ENCODE measurements at regions not wholly inside any gene's neighbourhood (a gene's known extent, or its start where the extent isn't known, plus 50 kb on each side); places are given as distances from the start of the nearest gene placed in this dataset.
A peak's percentile ranks its signal among the peaks of the same experiment; 100 is the strongest.

GRCh38 chr18:8945514-8945913 lies 157.0 kb upstream of the NDUFV2 start:
- DNase-seq: no peak

- DNase-seq: no peak
Observed at GRCh38 chr18:8946066-8946838, 156.2 kb upstream of the NDUFV2 start.

- no peak for DNase-seq
Observed at GRCh38 chr18:8947566-8947965, 154.9 kb upstream of the NDUFV2 start.

- DNase-seq: no peak
Observed at GRCh38 chr18:8948011-8948410, 154.5 kb upstream of the NDUFV2 start.

- peak; percentile 48 for DNase-seq
Observed at GRCh38 chr18:8948471-8949149, 153.9 kb upstream of the NDUFV2 start.

GRCh38 chr18:8949206-8949605 lies 153.3 kb upstream of the NDUFV2 start:
- DNase-seq: no peak

- DNase-seq: no peak
Observed at GRCh38 chr18:8951491-8951890, 151.0 kb upstream of the NDUFV2 start.

- DNase-seq: no peak
Observed at GRCh38 chr18:8952174-8952573, 150.3 kb upstream of the NDUFV2 start.

GRCh38 chr18:8952769-8953760 lies 149.4 kb upstream of the NDUFV2 start:
- DNase-seq: no peak

- no peak for DNase-seq
Observed at GRCh38 chr18:8957731-8958130, 144.8 kb upstream of the NDUFV2 start.

- no peak for DNase-seq
Observed at GRCh38 chr18:8958660-8959059, 143.8 kb upstream of the NDUFV2 start.

GRCh38 chr18:8959551-8960135 lies 142.9 kb upstream of the NDUFV2 start:
- DNase-seq: no peak

GRCh38 chr18:8960740-8961657 lies 141.5 kb upstream of the NDUFV2 start:
- no peak for DNase-seq

- no peak for DNase-seq
Observed at GRCh38 chr18:8962192-8962779, 140.2 kb upstream of the NDUFV2 start.

GRCh38 chr18:8962855-8963635 lies 139.5 kb upstream of the NDUFV2 start:
- no peak for DNase-seq

GRCh38 chr18:8963876-8964275 lies 138.6 kb upstream of the NDUFV2 start:
- no peak for DNase-seq

GRCh38 chr18:8965398-8965797 lies 137.1 kb upstream of the NDUFV2 start:
- no peak for DNase-seq

GRCh38 chr18:8966821-8967220 lies 135.7 kb upstream of the NDUFV2 start:
- DNase-seq: no peak

GRCh38 chr18:8967573-8967972 lies 134.9 kb upstream of the NDUFV2 start:
- DNase-seq: no peak

- no peak for DNase-seq
Observed at GRCh38 chr18:8969639-8970390, 132.7 kb upstream of the NDUFV2 start.
